Mesenchymal stem cell (in vitro differentiated cells and primary cell): ENCODE measurements at regions not wholly inside any gene's neighbourhood (a gene's known extent, or its start where the extent isn't known, plus 50 kb on each side); places are given as distances from the start of the nearest gene placed in this dataset.
A peak's percentile ranks its signal among the peaks of the same experiment; 100 is the strongest.

Source experiments
- DNase-seq: peaks from one replicate; pipeline ENCODE4 v3.0.0-alpha.2; 2013
- H2AFZ ChIP-seq: one replicate; pipeline ENCODE4 v1.6.1; 2013; ENCODE audit warnings: low read depth, mild to moderate bottlenecking, control low read depth, inconsistent platforms, low read length, moderate library complexity
- H2AK5ac ChIP-seq: 2 replicates; pipeline ENCODE4 v1.6.1; 2013; ENCODE audit warnings: low read length, moderate library complexity, mild to moderate bottlenecking, inconsistent platforms; ENCODE audit not compliant: severe bottlenecking
- H2BK120ac ChIP-seq: one replicate; pipeline ENCODE4 v1.6.1; 2013; ENCODE audit warnings: low read depth, mild to moderate bottlenecking, inconsistent platforms, low read length, moderate library complexity
- H2BK12ac ChIP-seq, 2 experiments: one replicate each; pipeline ENCODE4 v1.6.1; 2013; ENCODE audit warnings: inconsistent platforms in 2 of 2, low read length in 2 of 2, mild to moderate bottlenecking in 2 of 2, moderate library complexity in 2 of 2, control low read depth in 1 of 2
- H2BK15ac ChIP-seq: one replicate; pipeline ENCODE4 v1.6.1; 2013; ENCODE audit warnings: mild to moderate bottlenecking, low read depth, inconsistent platforms; ENCODE audit not compliant: poor library complexity, severe bottlenecking
- H2BK5ac ChIP-seq: 2 replicates; pipeline ENCODE4 v1.6.1; 2013; ENCODE audit warnings: low read depth, mild to moderate bottlenecking, low read length, control low read depth, inconsistent platforms; ENCODE audit not compliant: poor library complexity, severe bottlenecking
- H3K14ac ChIP-seq, 2 experiments: one replicate each; pipeline ENCODE4 v1.6.1; 2013; ENCODE audit warnings: inconsistent platforms in 2 of 2, low read length in 2 of 2, control low read depth in 1 of 2, mild to moderate bottlenecking in 1 of 2, moderate library complexity in 1 of 2
- H3K18ac ChIP-seq, 2 experiments: one replicate each; pipeline ENCODE4 v1.6.1; 2013; ENCODE audit warnings: inconsistent platforms in 2 of 2, low read length in 2 of 2, control low read depth in 1 of 2, low read depth in 1 of 2, mild to moderate bottlenecking in 1 of 2
- H3K23ac ChIP-seq, 2 experiments: one replicate each; pipeline ENCODE4 v1.6.1; 2013; ENCODE audit warnings: inconsistent platforms in 2 of 2, low read length in 2 of 2, mild to moderate bottlenecking in 2 of 2, moderate library complexity in 2 of 2, control low read depth in 1 of 2
- H3K27ac ChIP-seq: 2 replicates; pipeline ENCODE4 v1.5.1; 2013; ENCODE audit warnings: mild to moderate bottlenecking, moderate library complexity, low read length, control low read depth, inconsistent platforms; ENCODE audit not compliant: poor library complexity, severe bottlenecking
- H3K27me3 ChIP-seq, 2 experiments: 2 replicates each; pipeline versions ENCODE4 v1.6.1 to v1.7.0; 2013; ENCODE audit warnings: low read length in 2 of 2, mild to moderate bottlenecking in 2 of 2, moderate library complexity in 2 of 2, control low read depth in 1 of 2, inconsistent platforms in 1 of 2; ENCODE audit not compliant: control insufficient read depth in 1 of 2, insufficient read depth in 1 of 2
- H3K36me3 ChIP-seq, 2 experiments: 2 replicates each; pipeline versions ENCODE4 v1.6.1 to v1.7.0; 2013; ENCODE audit warnings: low read length in 2 of 2, control low read depth in 1 of 2, inconsistent platforms in 1 of 2, low read depth in 1 of 2, mild to moderate bottlenecking in 1 of 2; ENCODE audit not compliant: insufficient read depth in 2 of 2, control insufficient read depth in 1 of 2
- H3K4ac ChIP-seq, 2 experiments: one replicate each; pipeline ENCODE4 v1.6.1; 2013; ENCODE audit warnings: inconsistent platforms in 2 of 2, low read length in 2 of 2, mild to moderate bottlenecking in 2 of 2, moderate library complexity in 2 of 2, control low read depth in 1 of 2, low read depth in 1 of 2
- H3K4me1 ChIP-seq: 2 replicates; pipeline ENCODE4 v1.6.1; 2013; ENCODE audit warnings: low read depth, low read length, control low read depth; ENCODE audit not compliant: control insufficient read depth, insufficient read depth
- H3K4me2 ChIP-seq: 2 replicates; pipeline ENCODE4 v1.6.1; 2013; ENCODE audit warnings: low read length, mild to moderate bottlenecking, inconsistent platforms; ENCODE audit not compliant: poor library complexity, severe bottlenecking
- H3K4me3 ChIP-seq, 2 experiments: 2 replicates each; pipeline versions ENCODE4 v1.5.1 to v1.7.0; 2013; ENCODE audit warnings: low read length in 2 of 2, mild to moderate bottlenecking in 2 of 2, control low read depth in 1 of 2, low read depth in 1 of 2; ENCODE audit not compliant: insufficient read depth in 1 of 2
- H3K79me1 ChIP-seq: replicated peaks from 2 replicates; pipeline ENCODE4 v1.6.1; 2013; ENCODE audit warnings: mild to moderate bottlenecking, control low read depth, low read length, inconsistent platforms; ENCODE audit not compliant: poor library complexity, severe bottlenecking
- H3K9ac ChIP-seq: 2 replicates; pipeline ENCODE4 v1.7.0; 2013; ENCODE audit warnings: mild to moderate bottlenecking, low read length, moderate library complexity
- H3K9me3 ChIP-seq: 2 replicates; pipeline ENCODE4 v1.7.0; 2013; ENCODE audit warnings: mild to moderate bottlenecking, low read length; ENCODE audit not compliant: control insufficient read depth
- H4K8ac ChIP-seq: one replicate; pipeline ENCODE4 v1.6.1; 2013; ENCODE audit warnings: inconsistent platforms, mild to moderate bottlenecking, low read length, moderate library complexity
- H4K91ac ChIP-seq: one replicate; pipeline ENCODE4 v1.6.1; 2013; ENCODE audit warnings: mild to moderate bottlenecking, low read length, inconsistent platforms
- WGBS: methylation state at CpG from one replicate; pipeline ENCODE4 v1.1.7; 2013; ENCODE audit warnings: mixed read lengths; 5-methylcytosine and 5-hydroxymethylcytosine counted together

GRCh38 chr12:97936165-97936564, 473.6 kb downstream of the RMST start:
- DNase-seq: no peak
- Histone ChIP-seq H4K91ac (no peak overlapping the region), H3K9ac (no peak overlapping the region)

DNA sequence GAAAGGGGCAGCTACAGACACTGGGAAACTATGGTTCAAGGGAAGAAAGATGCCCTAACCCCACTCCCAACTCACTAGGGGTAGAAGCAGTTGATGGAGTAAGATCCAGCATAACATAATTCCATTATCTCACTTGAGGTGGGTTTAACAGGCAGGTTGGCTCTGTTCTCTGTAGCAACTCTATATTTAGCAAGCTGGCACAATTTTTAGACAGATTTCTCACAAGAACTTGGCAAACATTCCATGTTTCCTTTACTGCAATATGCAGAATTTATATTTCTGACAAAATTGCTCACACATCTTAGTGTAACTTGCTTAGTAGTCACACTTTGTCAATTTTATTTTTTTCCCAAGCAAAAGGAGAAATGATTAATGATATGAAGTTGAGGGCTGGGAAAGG, 475.4 kb downstream of the RMST start:
- H3K27me3 ChIP-seq: no peaks in the 10 kb centered on the region
- no peak overlapping the region for H3K23ac ChIP-seq
- no peaks in the 10 kb centered on the region for H3K4me1 ChIP-seq
- H3K18ac ChIP-seq: no peak overlapping the region
- H3K36me3 ChIP-seq: no peaks in the 10 kb centered on the region
- H2BK12ac ChIP-seq: no peak overlapping the region
- H2AFZ ChIP-seq: no peak overlapping the region
- no peak overlapping the region for H3K27ac ChIP-seq
- no peak overlapping the region for H3K9ac ChIP-seq
- DNase-seq: no peak
- no peak overlapping the region for H2BK120ac ChIP-seq
- no peak overlapping the region for H2BK15ac ChIP-seq
- no peak overlapping the region for H2BK5ac ChIP-seq
- H4K91ac ChIP-seq: no peak overlapping the region
- no peak overlapping the region for H3K14ac ChIP-seq
- H3K4me2 ChIP-seq: no peak overlapping the region
- no peaks in the 10 kb centered on the region for H3K9me3 ChIP-seq
- H4K8ac ChIP-seq: no peak overlapping the region
- no peak overlapping the region for H2AK5ac ChIP-seq
- H3K4me3 ChIP-seq: no peak overlapping the region
- no peak overlapping the region for H3K4ac ChIP-seq
- no peaks in the 10 kb centered on the region for H3K79me1 ChIP-seq

More at GRCh38 chr12:97936165-97936564, 473.6 kb downstream of the RMST start:
- Histone ChIP-seq H3K9me3 (no peaks in the 10 kb centered on the region), H4K8ac (no peak overlapping the region), H3K36me3 (no peaks in the 10 kb centered on the region), H3K23ac (no peak overlapping the region), H3K27me3 (no peaks in the 10 kb centered on the region), H3K27ac (no peak overlapping the region), H3K14ac (no peak overlapping the region), H3K4ac (no peak overlapping the region), H3K79me1 (no peaks in the 10 kb centered on the region), H3K18ac (no peak overlapping the region), H2AK5ac (no peak overlapping the region), H2BK5ac (no peak overlapping the region), H2BK12ac (no peak overlapping the region), H2AFZ (no peak overlapping the region), H3K4me2 (no peak overlapping the region), H3K4me1 (no peaks in the 10 kb centered on the region), H2BK120ac (no peak overlapping the region), H2BK15ac (no peak overlapping the region), H3K4me3 (no peak overlapping the region)
- WGBS: no CpG with 5 or more reads among the region's 5 CpGs

DNA sequence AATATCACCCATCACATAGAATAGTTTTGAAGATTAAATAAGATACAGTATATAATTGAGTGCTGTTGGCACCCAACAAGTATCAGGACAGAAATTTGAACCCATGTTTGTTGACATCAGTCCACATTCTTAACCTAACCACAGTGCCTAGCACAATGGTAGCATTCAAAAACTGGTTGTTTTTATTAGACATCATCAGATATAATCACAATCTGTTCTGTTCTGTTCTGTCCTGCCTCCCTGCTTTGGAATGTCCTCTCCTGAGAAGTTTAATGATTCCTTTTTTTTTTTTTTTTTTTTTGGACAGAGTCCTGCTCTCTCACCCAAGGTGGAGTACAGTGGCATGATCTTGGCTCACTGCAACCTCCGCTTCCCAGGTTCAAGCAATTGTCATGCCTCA, 476.6 kb downstream of the RMST start:
- H4K91ac ChIP-seq: no peak overlapping the region
- no peak overlapping the region for H3K27ac ChIP-seq
- no peak overlapping the region for H4K8ac ChIP-seq
- no peaks in the 10 kb centered on the region for H3K27me3 ChIP-seq
- H3K4ac ChIP-seq: no peak overlapping the region
- no peak overlapping the region for H2AK5ac ChIP-seq
- no peak overlapping the region for H2BK5ac ChIP-seq
- no peak overlapping the region for H3K9ac ChIP-seq
- no peaks in the 10 kb centered on the region for H3K36me3 ChIP-seq
- H3K4me1 ChIP-seq: no peaks in the 10 kb centered on the region
- H2BK12ac ChIP-seq: no peak overlapping the region
- H3K9me3 ChIP-seq: no peaks in the 10 kb centered on the region
- no peak overlapping the region for H2AFZ ChIP-seq
- no peak overlapping the region for H2BK15ac ChIP-seq
- no peak overlapping the region for H3K14ac ChIP-seq
- H3K18ac ChIP-seq: no peak overlapping the region
- H3K79me1 ChIP-seq: no peaks in the 10 kb centered on the region
- no peak overlapping the region for H3K23ac ChIP-seq
- H3K4me3 ChIP-seq: no peak overlapping the region
- DNase-seq: no peak
- H3K4me2 ChIP-seq: no peak overlapping the region
- 100% methylated on average over 1 of the region's 1 CpG for WGBS
- no peak overlapping the region for H2BK120ac ChIP-seq

GRCh38 chr12:97940105-97940504, 477.5 kb downstream of the RMST start:
- no peak for DNase-seq
- H3K23ac ChIP-seq: no peak overlapping the region
- H2BK12ac ChIP-seq: no peak overlapping the region

More at GRCh38 chr12:97940105-97940504, 477.5 kb downstream of the RMST start:
- Histone ChIP-seq H4K8ac (no peak overlapping the region), H3K9ac (no peak overlapping the region), H3K36me3 (no peaks in the 10 kb centered on the region), H2AK5ac (no peak overlapping the region), H3K18ac (no peak overlapping the region), H2BK15ac (no peak overlapping the region), H3K4me2 (no peak overlapping the region), H2BK5ac (no peak overlapping the region), H3K9me3 (no peaks in the 10 kb centered on the region), H3K14ac (no peak overlapping the region), H3K27ac (peak overlapping the region; percentile 52), H2AFZ (no peak overlapping the region), H3K79me1 (no peaks in the 10 kb centered on the region), H2BK120ac (no peak overlapping the region), H4K91ac (no peak overlapping the region), H3K4me1 (no peaks in the 10 kb centered on the region), H3K4me3 (no peak overlapping the region), H3K27me3 (no peaks in the 10 kb centered on the region), H3K4ac (no peak overlapping the region)
- 100% methylated on average over 1 of the region's 1 CpG for WGBS
